ENCODE measurements at regions not wholly inside any gene's neighbourhood (a gene's known extent, or its start where the extent isn't known, plus 50 kb on each side); places are given as distances from the start of the nearest gene placed in this dataset.

DNA sequence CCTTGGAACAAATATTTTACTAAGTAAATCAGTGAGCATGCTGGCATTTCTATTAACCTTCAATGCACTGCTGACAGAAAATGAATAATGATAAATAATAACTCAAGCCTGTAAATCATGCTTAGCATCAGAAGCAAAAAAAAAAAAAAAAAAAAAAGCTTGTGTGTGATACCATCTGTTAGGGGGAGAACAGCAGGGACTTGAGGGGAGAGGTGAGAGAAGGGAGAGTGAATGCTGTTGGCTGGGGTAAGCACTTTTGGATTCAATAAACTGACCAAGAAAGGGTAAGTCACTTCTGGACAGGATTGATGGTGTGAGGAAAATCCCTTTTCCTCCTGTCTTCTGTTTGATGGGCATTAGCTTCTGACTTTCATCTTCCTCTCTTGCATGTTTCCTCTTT is 996.4 kb downstream of the KCNMA1 start:
- no peaks in the 10 kb centered on the region for H3K4me1 ChIP-seq
- no peaks in the 10 kb centered on the region for H3K27me3 ChIP-seq
- H3K4me3 ChIP-seq: no peak overlapping the region
- DNase-seq: no peak
- TF ChIP-seq, protein P1, sequence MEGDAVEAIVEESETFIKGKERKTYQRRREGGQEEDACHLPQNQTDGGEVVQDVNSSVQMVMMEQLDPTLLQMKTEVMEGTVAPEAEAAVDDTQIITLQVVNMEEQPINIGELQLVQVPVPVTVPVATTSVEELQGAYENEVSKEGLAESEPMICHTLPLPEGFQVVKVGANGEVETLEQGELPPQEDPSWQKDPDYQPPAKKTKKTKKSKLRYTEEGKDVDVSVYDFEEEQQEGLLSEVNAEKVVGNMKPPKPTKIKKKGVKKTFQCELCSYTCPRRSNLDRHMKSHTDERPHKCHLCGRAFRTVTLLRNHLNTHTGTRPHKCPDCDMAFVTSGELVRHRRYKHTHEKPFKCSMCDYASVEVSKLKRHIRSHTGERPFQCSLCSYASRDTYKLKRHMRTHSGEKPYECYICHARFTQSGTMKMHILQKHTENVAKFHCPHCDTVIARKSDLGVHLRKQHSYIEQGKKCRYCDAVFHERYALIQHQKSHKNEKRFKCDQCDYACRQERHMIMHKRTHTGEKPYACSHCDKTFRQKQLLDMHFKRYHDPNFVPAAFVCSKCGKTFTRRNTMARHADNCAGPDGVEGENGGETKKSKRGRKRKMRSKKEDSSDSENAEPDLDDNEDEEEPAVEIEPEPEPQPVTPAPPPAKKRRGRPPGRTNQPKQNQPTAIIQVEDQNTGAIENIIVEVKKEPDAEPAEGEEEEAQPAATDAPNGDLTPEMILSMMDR (IDR thresholded peaks at IDR 0.05): no peak
- no peak for TF ChIP-seq POLR2A (IDR thresholded peaks at IDR 0.05)
- H3K36me3 ChIP-seq (ENCODE audit: low read depth, missing control alignments): no peaks in the 10 kb centered on the region
- intact Hi-C loops (cut with DNase I; ENCODE audit: low total_unique reads): no loop called here
- H3K9me3 ChIP-seq: no peaks in the 10 kb centered on the region
- no peak overlapping the region for H3K27ac ChIP-seq

DNA sequence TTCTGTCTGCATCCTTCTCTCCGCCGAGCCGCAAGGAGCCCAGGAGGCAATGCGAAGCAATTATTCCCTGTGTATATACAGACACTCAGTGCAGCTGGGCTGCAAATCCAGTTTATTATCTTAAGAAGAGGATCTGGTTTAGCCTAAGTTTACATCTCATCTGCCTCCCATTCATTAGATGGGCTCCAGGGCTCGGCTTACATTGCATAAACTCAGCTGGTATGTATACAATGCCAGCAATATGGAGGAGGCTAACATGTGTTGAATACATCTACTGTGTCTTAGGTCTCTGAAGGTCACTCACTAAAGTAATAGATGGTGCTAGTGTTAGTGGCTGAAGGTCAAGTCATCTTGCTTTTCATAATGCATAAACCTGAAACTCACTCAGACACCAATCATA is 996.8 kb downstream of the KCNMA1 start:
- Histone ChIP-seq H3K4me1 (no peaks in the 10 kb centered on the region), H3K36me3 (ENCODE audit: low read depth, missing control alignments) (no peaks in the 10 kb centered on the region), H3K4me3 (no peak overlapping the region), H3K27me3 (no peaks in the 10 kb centered on the region), H3K27ac (no peak overlapping the region), H3K9me3 (no peaks in the 10 kb centered on the region)
- intact Hi-C loops (cut with DNase I; ENCODE audit: low total_unique reads): no loop called here
- 91 to 100% methylated on average over 5 of the region's 5 CpGs for WGBS, 2 donors
- TF ChIP-seq, protein P1 (IDR thresholded peaks at IDR 0.05): no peak
- no peak for TF ChIP-seq POLR2A (IDR thresholded peaks at IDR 0.05)
- DNase-seq: no peak

DNA sequence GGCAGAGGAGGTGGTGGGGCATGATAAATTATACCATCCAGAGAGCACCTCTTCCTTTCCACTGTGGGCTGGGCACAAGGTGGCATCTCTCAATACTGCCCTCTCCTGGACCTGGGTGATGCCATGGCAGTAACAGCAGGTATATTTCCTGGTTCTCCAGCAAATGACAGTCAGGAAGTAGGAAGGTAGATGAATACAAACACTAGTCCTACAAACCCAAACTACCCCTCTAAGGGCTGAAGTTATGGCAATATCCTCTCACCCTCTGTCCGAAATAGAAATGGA is 1004.9 kb downstream of the KCNMA1 start:
- H3K27me3 ChIP-seq: no peaks in the 10 kb centered on the region
- WGBS, 2 donors: 67 to 70% methylated on average over 1 of the region's 1 CpG
- no peaks in the 10 kb centered on the region for H3K9me3 ChIP-seq
- TF ChIP-seq POLR2A (IDR thresholded peaks at IDR 0.05): no peak
- TF ChIP-seq, protein P1 (IDR thresholded peaks at IDR 0.05): no peak
- no peaks in the 10 kb centered on the region for H3K36me3 ChIP-seq (ENCODE audit: low read depth, missing control alignments)
- intact Hi-C loops (cut with DNase I; ENCODE audit: low total_unique reads): no loop called here
- no peak for DNase-seq
- no peaks in the 10 kb centered on the region for H3K4me1 ChIP-seq
- no peak overlapping the region for H3K27ac ChIP-seq
- no peak overlapping the region for H3K4me3 ChIP-seq

DNA sequence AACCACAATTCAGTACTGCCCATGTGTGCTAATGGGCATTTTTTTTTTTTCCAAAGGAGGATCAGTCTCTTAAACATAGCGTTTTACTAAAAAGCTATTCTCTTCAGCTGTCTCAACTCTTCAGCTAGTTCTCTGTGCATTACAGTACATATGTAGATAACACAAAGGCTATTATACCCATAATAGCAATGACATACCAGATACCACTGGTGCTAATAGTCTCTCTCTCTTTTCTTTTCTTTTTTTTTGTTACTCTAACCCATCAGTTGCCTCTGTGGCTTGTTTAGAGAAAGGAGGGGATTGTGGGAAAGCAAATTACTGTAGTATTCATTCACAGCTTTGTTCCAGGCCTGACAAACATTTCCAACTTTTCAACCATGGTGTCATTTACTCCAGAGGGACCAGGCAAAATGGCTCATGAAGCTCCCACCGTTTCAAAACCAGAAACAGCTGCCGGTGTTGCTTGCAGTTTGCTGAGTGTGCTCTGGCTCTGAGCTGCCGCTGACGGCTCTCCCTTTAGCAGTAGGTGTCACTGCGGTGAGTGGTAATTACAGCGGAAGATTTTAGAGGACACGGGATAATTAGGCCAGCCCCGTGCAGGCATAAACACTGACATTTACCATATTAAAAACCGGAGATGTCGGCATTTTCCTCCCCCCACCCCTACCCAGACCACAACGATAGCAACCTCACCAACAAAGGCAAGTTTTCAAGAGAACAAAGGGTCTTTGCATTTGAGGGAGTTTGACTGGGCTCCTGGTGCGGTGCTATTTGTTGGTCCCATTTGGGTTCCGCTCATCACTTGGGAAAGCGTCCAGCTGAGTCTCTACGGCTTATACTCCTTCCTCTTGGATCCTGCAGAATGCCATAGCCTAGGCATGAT is 1005.5 kb downstream of the KCNMA1 start:
- TF ChIP-seq, protein P1 (IDR thresholded peaks at IDR 0.05): no peak
- no peak for TF ChIP-seq POLR2A (IDR thresholded peaks at IDR 0.05)
- intact Hi-C loops (cut with DNase I; ENCODE audit: low total_unique reads): no loop called here
- Histone ChIP-seq H3K27me3 (no peaks in the 10 kb centered on the region), H3K4me3 (no peak overlapping the region), H3K36me3 (ENCODE audit: low read depth, missing control alignments) (no peaks in the 10 kb centered on the region), H3K4me1 (no peaks in the 10 kb centered on the region), H3K27ac (no peak overlapping the region), H3K9me3 (no peaks in the 10 kb centered on the region)
- no peak for DNase-seq
- 33 to 36% methylated on average over 15 to 16 of the region's 16 CpGs for WGBS, 2 donors

- intact Hi-C loops (cut with DNase I; ENCODE audit: low total_unique reads): no loop called here
- TF ChIP-seq, protein P1 (IDR thresholded peaks at IDR 0.05): no peak
- no peak for TF ChIP-seq POLR2A (IDR thresholded peaks at IDR 0.05)
- no peak overlapping the region for H3K4me3 ChIP-seq
- no peaks in the 10 kb centered on the region for H3K36me3 ChIP-seq (ENCODE audit: low read depth, missing control alignments)
- no peak for DNase-seq
- no peaks in the 10 kb centered on the region for H3K27me3 ChIP-seq
- peaks cover 6% of the 10 kb centered on the region for H3K4me1 ChIP-seq
- 93 to 97% methylated on average over 5 of the region's 5 CpGs for WGBS, 2 donors
- H3K9me3 ChIP-seq: no peaks in the 10 kb centered on the region
- no peak overlapping the region for H3K27ac ChIP-seq
Measured at GRCh38 chr10:76631036-76631670, 1006.5 kb downstream of the KCNMA1 start.

Measured in testis (tissue), 2 donors.